ENCODE measurements at regions not wholly inside any gene's neighbourhood (a gene's known extent, or its start where the extent isn't known, plus 50 kb on each side); places are given as distances from the start of the nearest gene placed in this dataset.

DNA sequence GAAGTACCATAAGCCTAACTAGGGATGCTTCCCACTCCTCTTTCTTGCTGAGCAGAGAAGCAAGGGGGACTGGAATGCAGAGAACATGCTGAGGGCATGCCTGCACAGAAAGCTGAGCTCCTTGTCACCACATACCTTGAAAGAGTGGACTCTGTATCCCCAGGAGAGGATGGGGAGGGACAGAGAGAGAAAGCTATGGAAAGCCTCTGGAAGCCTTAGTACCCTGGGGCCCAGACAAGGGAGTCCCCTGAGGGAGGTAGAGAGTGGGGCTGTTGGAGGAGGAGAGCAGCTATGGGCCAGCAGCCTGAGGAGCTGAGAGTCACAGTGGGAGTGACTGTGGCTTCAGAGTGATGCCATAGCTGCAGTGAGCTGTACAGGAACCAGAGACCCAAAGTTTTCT, 77.9 kb downstream of the RTL9 start:
- H3K27me3 ChIP-seq (ENCODE audit: insufficient read depth, low read length) = no peaks in the 10 kb centered on the region
- H3K9ac ChIP-seq (ENCODE audit: low read length) = no peak overlapping the region
- no peaks in the 10 kb centered on the region for H3K4me1 ChIP-seq (ENCODE audit: insufficient read depth, low read length, severe bottlenecking)
- H3K36me3 ChIP-seq (ENCODE audit: insufficient read depth, low read length) = no peaks in the 10 kb centered on the region
- no peaks in the 10 kb centered on the region for H3F3A ChIP-seq (ENCODE audit: insufficient read depth, low read length)
- TF ChIP-seq EZH2 (IDR thresholded peaks at IDR 0.05; ENCODE audit: borderline replicate concordance, low read length) (no peak), CTCF (IDR thresholded peaks at IDR 0.05; ENCODE audit: low read length) (no peak)
- no peaks in the 10 kb centered on the region for H4K20me1 ChIP-seq (ENCODE audit: insufficient read depth, low read length)
- no peak overlapping the region for H3K4me3 ChIP-seq (ENCODE audit: low read depth, low read length, poor library complexity, severe bottlenecking)
- no peaks in the 10 kb centered on the region for H3K9me3 ChIP-seq (ENCODE audit: low read length)
- H2AFZ ChIP-seq (ENCODE audit: low read length) = no peak overlapping the region
- H3K9me2 ChIP-seq (ENCODE audit: low read depth, low read length) = no peaks in the 10 kb centered on the region
- H3K79me2 ChIP-seq (ENCODE audit: insufficient read depth, low read length) = no peaks in the 10 kb centered on the region
- no peak overlapping the region for H3K4me2 ChIP-seq (ENCODE audit: low read length)
- no peak overlapping the region for H3K27ac ChIP-seq (ENCODE audit: low read depth, low read length, poor library complexity, severe bottlenecking)

DNA sequence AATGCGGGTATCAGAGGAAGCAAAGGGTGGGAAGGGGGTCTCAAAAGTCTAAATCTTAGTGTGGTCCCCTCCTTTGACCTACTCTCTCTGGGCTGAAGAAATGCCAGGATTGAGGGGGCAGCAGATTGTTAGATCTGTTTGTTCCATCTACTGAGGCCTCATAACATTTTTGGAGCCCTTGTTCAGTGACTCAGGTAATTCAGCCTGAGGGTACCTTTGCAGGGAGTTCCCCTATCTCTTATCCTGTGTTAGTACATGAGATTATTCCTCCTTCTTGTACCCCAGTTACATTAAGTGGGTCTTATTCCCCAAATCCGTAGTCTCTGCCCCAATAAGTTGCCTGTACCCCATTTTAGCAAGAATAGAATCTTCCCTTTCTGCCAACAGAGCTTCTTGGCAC, 79.0 kb downstream of the RTL9 start:
- Histone ChIP-seq H3K4me1 (ENCODE audit: insufficient read depth, low read length, severe bottlenecking) (no peaks in the 10 kb centered on the region), H3K79me2 (ENCODE audit: insufficient read depth, low read length) (no peaks in the 10 kb centered on the region), H3K4me3 (ENCODE audit: low read depth, low read length, poor library complexity, severe bottlenecking) (no peak overlapping the region), H3K9me3 (ENCODE audit: low read length) (no peaks in the 10 kb centered on the region), H3K27ac (ENCODE audit: low read depth, low read length, poor library complexity, severe bottlenecking) (no peak overlapping the region), H3K9me2 (ENCODE audit: low read depth, low read length) (no peaks in the 10 kb centered on the region), H4K20me1 (ENCODE audit: insufficient read depth, low read length) (no peaks in the 10 kb centered on the region), H3K27me3 (ENCODE audit: insufficient read depth, low read length) (no peaks in the 10 kb centered on the region), H3F3A (ENCODE audit: insufficient read depth, low read length) (no peaks in the 10 kb centered on the region), H3K36me3 (ENCODE audit: insufficient read depth, low read length) (no peaks in the 10 kb centered on the region), H3K9ac (ENCODE audit: low read length) (no peak overlapping the region), H3K4me2 (ENCODE audit: low read length) (no peak overlapping the region), H2AFZ (ENCODE audit: low read length) (no peak overlapping the region)
- TF ChIP-seq EZH2 (IDR thresholded peaks at IDR 0.05; ENCODE audit: borderline replicate concordance, low read length) = no peak
- no peak for TF ChIP-seq CTCF (IDR thresholded peaks at IDR 0.05; ENCODE audit: low read length)

DNA sequence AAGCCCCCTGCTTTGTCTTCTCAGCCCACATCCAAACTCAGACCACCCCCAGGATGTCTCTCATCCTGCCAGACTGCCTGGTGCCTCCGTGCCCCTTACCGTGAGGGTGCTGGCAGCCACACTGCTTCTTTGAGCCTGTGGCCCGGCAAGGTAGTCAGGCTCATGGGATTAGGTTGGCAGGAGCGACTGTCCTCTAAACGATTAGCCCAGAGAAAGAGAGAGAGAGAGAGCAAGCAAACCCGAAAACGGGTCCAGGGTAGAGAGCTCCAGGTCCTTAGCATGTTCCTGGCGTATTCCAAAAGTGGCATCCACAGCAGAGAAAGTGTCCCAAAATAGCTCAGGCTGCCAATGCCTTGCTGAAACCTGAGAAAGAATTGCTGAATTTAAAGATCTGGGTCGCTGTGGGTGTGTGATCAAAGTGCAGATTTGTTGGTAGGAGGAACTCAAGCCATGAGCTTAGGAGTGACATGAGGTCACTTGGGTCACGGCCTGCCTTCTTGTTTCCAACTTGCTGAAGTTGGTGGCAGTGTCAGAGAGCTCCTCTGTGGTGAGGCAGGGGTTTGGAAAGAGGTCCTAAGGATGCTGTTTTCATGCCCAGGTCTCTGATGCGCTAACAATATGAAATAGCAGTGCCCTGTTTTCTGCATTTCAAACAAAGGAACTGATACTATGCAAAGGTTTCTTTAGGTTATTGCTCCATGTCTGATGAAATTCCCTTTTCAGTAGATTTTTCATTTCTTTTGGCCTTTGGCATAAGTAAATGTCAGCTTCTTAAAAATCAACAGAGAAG, 81.6 kb downstream of the RTL9 start:
- no peaks in the 10 kb centered on the region for H3K9me2 ChIP-seq (ENCODE audit: low read depth, low read length)
- H3F3A ChIP-seq (ENCODE audit: insufficient read depth, low read length) = no peaks in the 10 kb centered on the region
- H3K27me3 ChIP-seq (ENCODE audit: insufficient read depth, low read length) = no peaks in the 10 kb centered on the region
- TF ChIP-seq CTCF (IDR thresholded peaks at IDR 0.05; ENCODE audit: low read length) (no peak), EZH2 (IDR thresholded peaks at IDR 0.05; ENCODE audit: borderline replicate concordance, low read length) (no peak)
- no peak overlapping the region for H2AFZ ChIP-seq (ENCODE audit: low read length)
- H3K27ac ChIP-seq (ENCODE audit: low read depth, low read length, poor library complexity, severe bottlenecking) = no peak overlapping the region
- H3K4me2 ChIP-seq (ENCODE audit: low read length) = no peak overlapping the region
- no peak overlapping the region for H3K4me3 ChIP-seq (ENCODE audit: low read depth, low read length, poor library complexity, severe bottlenecking)
- H3K9me3 ChIP-seq (ENCODE audit: low read length) = no peaks in the 10 kb centered on the region
- H4K20me1 ChIP-seq (ENCODE audit: insufficient read depth, low read length) = no peaks in the 10 kb centered on the region
- H3K79me2 ChIP-seq (ENCODE audit: insufficient read depth, low read length) = no peaks in the 10 kb centered on the region
- no peaks in the 10 kb centered on the region for H3K4me1 ChIP-seq (ENCODE audit: insufficient read depth, low read length, severe bottlenecking)
- no peaks in the 10 kb centered on the region for H3K36me3 ChIP-seq (ENCODE audit: insufficient read depth, low read length)
- H3K9ac ChIP-seq (ENCODE audit: low read length) = no peak overlapping the region
